ENCODE measurements at regions not wholly inside any gene's neighbourhood (a gene's known extent, or its start where the extent isn't known, plus 50 kb on each side); places are given as distances from the start of the nearest gene placed in this dataset.

DNA sequence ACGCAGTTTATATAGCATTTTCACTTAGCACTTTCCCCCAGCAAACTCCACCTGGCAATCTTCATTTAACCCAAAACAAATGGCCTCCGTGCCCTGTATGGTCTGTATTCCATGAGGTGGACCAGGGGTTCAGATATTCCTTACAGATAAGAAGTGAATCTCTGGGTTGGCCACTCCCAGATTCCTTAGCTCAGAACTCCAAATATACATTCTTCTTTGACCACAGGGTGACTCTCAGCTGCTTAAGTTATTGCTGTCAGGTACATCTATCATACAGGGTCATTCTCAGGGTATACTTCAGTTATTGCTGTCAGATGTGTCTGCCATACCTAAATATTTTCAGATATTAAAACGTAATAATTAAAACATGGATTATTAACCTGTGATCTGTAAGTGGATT is 229.8 kb downstream of the TBL1XR1 start:
- Histone ChIP-seq H2AK5ac (ENCODE audit: insufficient read length, low read length) (no peak overlapping the region), H4K20me1 (ENCODE audit: control insufficient read depth, insufficient read depth, insufficient read length) (no peaks in the 10 kb centered on the region), H3K23me2 (ENCODE audit: insufficient read length, low read depth, low read length, poor library complexity, severe bottlenecking) (no peaks in the 10 kb centered on the region), H4K5ac (ENCODE audit: insufficient read length, low read depth, low read length) (no peak overlapping the region), H2BK15ac (ENCODE audit: low read depth, low read length) (no peak overlapping the region), H2AFZ (ENCODE audit: low read length) (no peak overlapping the region), H3K27ac (ENCODE audit: insufficient read length, low read depth, low read length) (no peak overlapping the region), H3K56ac (ENCODE audit: insufficient read length, low read depth, low read length) (no peak overlapping the region), H2BK120ac (ENCODE audit: low read depth, low read length, poor library complexity, severe bottlenecking) (no peak overlapping the region), H2BK20ac (ENCODE audit: low read depth, low read length, poor library complexity, severe bottlenecking) (no peak overlapping the region), H4K8ac (replicated peaks; ENCODE audit: insufficient read length, low read depth, low read length) (no peak overlapping the region), H3K4me2 (ENCODE audit: insufficient read depth, insufficient read length, low read length) (no peak overlapping the region), H2BK5ac (ENCODE audit: insufficient read length, low read length) (no peak overlapping the region), H3K18ac (ENCODE audit: insufficient read length, low read depth, low read length) (no peak overlapping the region), H2BK12ac (ENCODE audit: insufficient read length, low read depth, low read length) (no peak overlapping the region), H3K9ac (ENCODE audit: extremely low read depth, insufficient read length, low read length) (no peak overlapping the region), H3K79me2 (ENCODE audit: insufficient read depth, low read length) (no peaks in the 10 kb centered on the region), H3K4me1 (ENCODE audit: insufficient read depth, low read length) (no peaks in the 10 kb centered on the region), H3K79me1 (ENCODE audit: insufficient read depth, low read depth, low read length, poor library complexity, severe bottlenecking) (no peaks in the 10 kb centered on the region), H4K91ac (ENCODE audit: insufficient read length, low read depth, low read length) (no peak overlapping the region), H3K27me3 (ENCODE audit: insufficient read depth, low read length) (no peaks in the 10 kb centered on the region), H3K4ac (ENCODE audit: low read depth, low read length) (no peak overlapping the region), H3K23ac (ENCODE audit: insufficient read length, low read depth, low read length) (no peak overlapping the region), H3K14ac (ENCODE audit: insufficient read depth, low read length) (no peak overlapping the region), H3T11ph (ENCODE audit: low read length) (no peak overlapping the region), H3K9me3 (ENCODE audit: control insufficient read depth, low read depth, low read length) (no peaks in the 10 kb centered on the region)
- no CpG with 5 or more reads among the region's 3 CpGs for WGBS (ENCODE audit: extremely low coverage, insufficient read length, low lambda C conversion rate)
- no peaks in the 10 kb centered on the region for H3K36me3 Mint-ChIP-seq (ENCODE audit: insufficient read depth in 1 of 3, low read depth in 3 of 3)
- DNase-seq, result no peak
- no peaks in the 10 kb centered on the region for H3K4me1 Mint-ChIP-seq
- H3K9me3 Mint-ChIP-seq, result no peaks in the 10 kb centered on the region
- H3K4me3 Mint-ChIP-seq, result no peak overlapping the region
- no peaks in the 10 kb centered on the region for H3K27me3 Mint-ChIP-seq (ENCODE audit: low read depth)
- H3K27ac Mint-ChIP-seq, result no peak overlapping the region
- TF ChIP-seq, protein P1, sequence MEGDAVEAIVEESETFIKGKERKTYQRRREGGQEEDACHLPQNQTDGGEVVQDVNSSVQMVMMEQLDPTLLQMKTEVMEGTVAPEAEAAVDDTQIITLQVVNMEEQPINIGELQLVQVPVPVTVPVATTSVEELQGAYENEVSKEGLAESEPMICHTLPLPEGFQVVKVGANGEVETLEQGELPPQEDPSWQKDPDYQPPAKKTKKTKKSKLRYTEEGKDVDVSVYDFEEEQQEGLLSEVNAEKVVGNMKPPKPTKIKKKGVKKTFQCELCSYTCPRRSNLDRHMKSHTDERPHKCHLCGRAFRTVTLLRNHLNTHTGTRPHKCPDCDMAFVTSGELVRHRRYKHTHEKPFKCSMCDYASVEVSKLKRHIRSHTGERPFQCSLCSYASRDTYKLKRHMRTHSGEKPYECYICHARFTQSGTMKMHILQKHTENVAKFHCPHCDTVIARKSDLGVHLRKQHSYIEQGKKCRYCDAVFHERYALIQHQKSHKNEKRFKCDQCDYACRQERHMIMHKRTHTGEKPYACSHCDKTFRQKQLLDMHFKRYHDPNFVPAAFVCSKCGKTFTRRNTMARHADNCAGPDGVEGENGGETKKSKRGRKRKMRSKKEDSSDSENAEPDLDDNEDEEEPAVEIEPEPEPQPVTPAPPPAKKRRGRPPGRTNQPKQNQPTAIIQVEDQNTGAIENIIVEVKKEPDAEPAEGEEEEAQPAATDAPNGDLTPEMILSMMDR (conservative IDR thresholded peaks at IDR 0.05), result no peak

All from H9 (cell line).